ENCODE measurements at regions not wholly inside any gene's neighbourhood (a gene's known extent, or its start where the extent isn't known, plus 50 kb on each side); places are given as distances from the start of the nearest gene placed in this dataset.

GRCh38 chr2:64258566-64258965, 114.3 kb upstream of the PELI1 start:
- no peak for TF ChIP-seq POLR2AphosphoS5 (IDR thresholded peaks at IDR 0.05; ENCODE audit: insufficient read depth in 1 of 2, low read depth in 1 of 2)
- no peak for TF ChIP-seq CTCF (IDR thresholded peaks at IDR 0.05)
- no peak for TF ChIP-seq POLR2A (IDR thresholded peaks at IDR 0.05)
